HEK293 (cell line): ENCODE measurements at regions not wholly inside any gene's neighbourhood (a gene's known extent, or its start where the extent isn't known, plus 50 kb on each side); places are given as distances from the start of the nearest gene placed in this dataset.

Experiments
- CTCF ChIA-PET: fragments of 350-600 bp; formaldehyde crosslinking; extraction: SDS; loops from one replicate; lab custom pipeline; 2021; ENCODE audit warnings: antibody characterized with exemption; lab: Yijun Ruan, JAX
- POLR2A ChIA-PET: fragments of 300-600 bp; formaldehyde crosslinking; extraction: SDS; loops from one replicate; lab custom pipeline; 2020; ENCODE audit warnings: antibody characterized with exemption, inconsistent platforms; lab: Yijun Ruan, JAX
- H3K27ac ChIP-seq: fragments of 200-500 bp; sonication (Bioruptor generic); 2 replicates; pipeline ENCODE4 v1.5.1; 2014; ENCODE audit warnings: low read depth, low read length, control low read depth, inconsistent platforms; ENCODE audit errors: extremely low read depth
- H3K36me3 ChIP-seq, 2 experiments: fragments of 200-500 bp in 1 of 2; sonication (Bioruptor generic) in 1 of 2; 1 replicate in 1 of 2; 2 replicates in 1 of 2; pipeline ENCODE4 v1.5.1; 2014 to 2017; ENCODE audit warnings: inconsistent platforms in 2 of 2, low read length in 2 of 2; ENCODE audit not compliant: control insufficient read depth in 2 of 2, insufficient read depth in 1 of 2
- H3K4me1 ChIP-seq: fragments of 200-500 bp; sonication (Bioruptor generic); 2 replicates; pipeline ENCODE4 v1.5.1; 2014; ENCODE audit warnings: mild to moderate bottlenecking, low read length, inconsistent platforms; ENCODE audit not compliant: control insufficient read depth, insufficient read depth
- H3K4me3 ChIP-seq: 2 replicates; pipeline ENCODE4 v1.5.1; 2011; ENCODE audit warnings: low read depth, mild to moderate bottlenecking, control low read depth, low read length, moderate library complexity
- H3K9me3 ChIP-seq: fragments of 200-500 bp; sonication (Bioruptor generic); 2 replicates; pipeline ENCODE4 v1.5.1; 2014; ENCODE audit warnings: low read depth, low read length, inconsistent platforms; ENCODE audit not compliant: control insufficient read depth, insufficient read depth
- BCL11A ChIP-seq: fragments of 450-650 bp; formaldehyde crosslinking; IDR thresholded peaks from 2 replicates; pipeline ENCODE4 v1.5.1; 2016; ENCODE audit warnings: low read depth, missing biosample characterization, missing genetic modification characterization
- BCL11B ChIP-seq: fragments of 450-650 bp; formaldehyde crosslinking; IDR thresholded peaks from 2 replicates; pipeline ENCODE4 v1.5.1; 2016; ENCODE audit warnings: low read depth, missing biosample characterization, missing genetic modification characterization
- OSR2 ChIP-seq: fragments of 450-650 bp; formaldehyde crosslinking; IDR thresholded peaks from 2 replicates; pipeline ENCODE4 v1.5.1; 2016; ENCODE audit warnings: missing biosample characterization, missing genetic modification characterization
- SALL2 ChIP-seq: fragments of 450-650 bp; formaldehyde crosslinking; IDR thresholded peaks from 2 replicates; pipeline ENCODE4 v1.5.0; 2017; ENCODE audit warnings: missing biosample characterization, mild to moderate bottlenecking, missing genetic modification characterization, borderline replicate concordance
- SCRT1 ChIP-seq: fragments of 450-650 bp; formaldehyde crosslinking; IDR thresholded peaks from 2 replicates; pipeline ENCODE4 v1.5.1; 2016; ENCODE audit warnings: missing biosample characterization, missing genetic modification characterization, borderline replicate concordance
- YY1 ChIP-seq: fragments of 450-650 bp; formaldehyde crosslinking; IDR thresholded peaks from 2 replicates; pipeline ENCODE4 v1.5.1; 2018; ENCODE audit warnings: missing biosample characterization, missing genetic modification characterization
- ZNF10 ChIP-seq: fragments of 450-650 bp; formaldehyde crosslinking; IDR thresholded peaks from 2 replicates; pipeline ENCODE4 v1.5.1; 2017; ENCODE audit warnings: missing biosample characterization, missing genetic modification characterization
- ZNF112 ChIP-seq: fragments of 450-650 bp; formaldehyde crosslinking; IDR thresholded peaks from 2 replicates; pipeline ENCODE4 v1.5.0; 2017; ENCODE audit warnings: missing biosample characterization, missing genetic modification characterization
- ZNF138 ChIP-seq: fragments of 450-650 bp; formaldehyde crosslinking; IDR thresholded peaks from 2 replicates; pipeline ENCODE4 v1.5.1; 2016; ENCODE audit warnings: missing biosample characterization, missing genetic modification characterization, borderline replicate concordance
- ZNF16 ChIP-seq: fragments of 450-650 bp; formaldehyde crosslinking; IDR thresholded peaks from 2 replicates; pipeline ENCODE4 v1.5.1; 2016; ENCODE audit warnings: low read depth, missing biosample characterization, missing genetic modification characterization
- ZNF202 ChIP-seq: fragments of 450-650 bp; formaldehyde crosslinking; IDR thresholded peaks from 2 replicates; pipeline ENCODE4 v1.5.1; 2016; ENCODE audit warnings: missing biosample characterization, missing genetic modification characterization, borderline replicate concordance
- ZNF24 ChIP-seq: fragments of 450-650 bp; formaldehyde crosslinking; IDR thresholded peaks from 2 replicates; pipeline ENCODE4 v1.5.1; 2016; ENCODE audit warnings: missing biosample characterization, missing genetic modification characterization
- ZNF274 ChIP-seq, 2 experiments: fragments of 200-500 bp in 1 of 2; fragments of 450-650 bp in 1 of 2; sonication (Bioruptor generic) in 1 of 2; formaldehyde crosslinking in 1 of 2; IDR thresholded peaks; 2 replicates each; pipeline versions ENCODE4 v1.5.1 to v1.6.1; 2014 to 2016; ENCODE audit warnings: borderline replicate concordance in 1 of 2, inconsistent platforms in 1 of 2, low read length in 1 of 2, missing biosample characterization in 1 of 2, missing genetic modification characterization in 1 of 2
- ZNF341 ChIP-seq: fragments of 450-650 bp; formaldehyde crosslinking; IDR thresholded peaks from 2 replicates; pipeline ENCODE4; 2016; ENCODE audit warnings: low read depth, missing biosample characterization, missing genetic modification characterization
- ZNF37A ChIP-seq: fragments of 450-650 bp; IDR thresholded peaks from 2 replicates; pipeline ENCODE4 v1.5.1; 2018; ENCODE audit warnings: missing biosample characterization, missing genetic modification characterization
- ZNF394 ChIP-seq: fragments of 450-650 bp; formaldehyde crosslinking; IDR thresholded peaks from 2 replicates; pipeline ENCODE4 v1.5.1; 2016; ENCODE audit warnings: missing biosample characterization, missing genetic modification characterization, mild to moderate bottlenecking, moderate library complexity, borderline replicate concordance
- ZNF423 ChIP-seq: fragments of 450-650 bp; formaldehyde crosslinking; IDR thresholded peaks from 2 replicates; pipeline ENCODE4 v1.5.1; 2016; ENCODE audit warnings: missing biosample characterization, missing genetic modification characterization
- ZNF501 ChIP-seq: fragments of 450-650 bp; formaldehyde crosslinking; IDR thresholded peaks from 2 replicates; pipeline ENCODE4 v1.5.1; 2016; ENCODE audit warnings: missing biosample characterization, missing genetic modification characterization
- ZNF521 ChIP-seq: fragments of 450-650 bp; formaldehyde crosslinking; IDR thresholded peaks from 2 replicates; pipeline ENCODE4 v1.5.1; 2017; ENCODE audit warnings: missing biosample characterization, mild to moderate bottlenecking, missing genetic modification characterization
- ZNF529 ChIP-seq: fragments of 450-650 bp; formaldehyde crosslinking; IDR thresholded peaks from 2 replicates; pipeline ENCODE4 v1.5.1; 2017; ENCODE audit warnings: missing genetic modification characterization, missing biosample characterization; ENCODE audit not compliant: insufficient replicate concordance
- ZNF530 ChIP-seq: fragments of 450-650 bp; formaldehyde crosslinking; IDR thresholded peaks from 2 replicates; pipeline ENCODE4 v1.5.1; 2016; ENCODE audit warnings: low read depth, missing biosample characterization, missing genetic modification characterization
- ZNF555 ChIP-seq: fragments of 450-650 bp; formaldehyde crosslinking; conservative IDR thresholded peaks from 2 replicates; pipeline ENCODE4 v1.5.1; 2017; ENCODE audit warnings: missing biosample characterization, mild to moderate bottlenecking, missing genetic modification characterization, inconsistent platforms
- ZNF560 ChIP-seq: fragments of 450-650 bp; formaldehyde crosslinking; IDR thresholded peaks from 2 replicates; pipeline ENCODE4 v1.5.1; 2017; ENCODE audit warnings: missing biosample characterization, missing genetic modification characterization, borderline replicate concordance
- ZNF571 ChIP-seq: fragments of 450-650 bp; formaldehyde crosslinking; IDR thresholded peaks from 2 replicates; pipeline ENCODE4 v1.5.0; 2017; ENCODE audit warnings: missing biosample characterization, missing genetic modification characterization
- ZNF624 ChIP-seq: fragments of 450-650 bp; formaldehyde crosslinking; IDR thresholded peaks from 2 replicates; pipeline ENCODE4 v1.5.1; 2017; ENCODE audit warnings: missing biosample characterization, missing genetic modification characterization
- ZSCAN16 ChIP-seq: fragments of 450-650 bp; formaldehyde crosslinking; IDR thresholded peaks from 2 replicates; pipeline ENCODE4 v1.5.1; 2016; ENCODE audit warnings: missing biosample characterization, missing genetic modification characterization
- TF ChIP-seq, protein P1 (sequence below): fragments of 450-650 bp; formaldehyde crosslinking; IDR thresholded peaks from 2 replicates; pipeline ENCODE4 v1.5.1; 2017; ENCODE audit warnings: missing biosample characterization, missing genetic modification characterization
- TF ChIP-seq, protein P2 (sequence below): fragments of 450-650 bp; formaldehyde crosslinking; IDR thresholded peaks from 2 replicates; pipeline ENCODE4 v1.5.0; 2017; ENCODE audit warnings: missing biosample characterization, missing genetic modification characterization, borderline replicate concordance
- TF ChIP-seq, protein P3 (sequence below): fragments of 450-650 bp; formaldehyde crosslinking; IDR thresholded peaks from 2 replicates; pipeline ENCODE4 v1.5.1; 2016; ENCODE audit warnings: missing biosample characterization, missing genetic modification characterization

DNA sequence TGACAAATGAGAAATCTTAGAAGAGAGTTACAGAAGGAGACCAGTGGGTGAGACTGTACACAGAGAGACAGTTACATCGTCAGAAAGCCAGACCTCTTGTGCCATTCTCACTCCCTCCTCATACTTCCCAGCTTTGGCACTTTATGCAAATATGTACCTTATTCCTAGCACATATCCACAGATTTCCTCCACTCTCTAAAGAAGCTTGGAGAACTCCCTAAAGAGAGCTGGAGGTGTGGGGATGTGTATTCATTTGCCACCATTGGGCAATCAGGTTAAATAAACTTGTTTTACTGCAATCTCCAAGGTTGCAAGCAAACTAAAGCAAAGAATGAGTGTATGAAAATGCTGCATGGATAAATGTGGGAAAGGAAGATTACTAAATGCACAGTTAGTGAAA lies 380.9 kb upstream of the PRMT6 start:
- no peaks in the 10 kb centered on the region for H3K4me1 ChIP-seq
- no peaks in the 10 kb centered on the region for H3K36me3 ChIP-seq
- CTCF ChIA-PET = no interaction called here
- H3K4me3 ChIP-seq = no peak overlapping the region
- no peaks in the 10 kb centered on the region for H3K9me3 ChIP-seq
- POLR2A ChIA-PET = no interaction called here
- no peak overlapping the region for H3K27ac ChIP-seq
- TF ChIP-seq ZNF423 (tag by site-specific recombination) (no peak), BCL11A (tag by site-specific recombination) (no peak), ZNF530 (tag by site-specific recombination) (no peak)
- TF ChIP-seq, protein P1, sequence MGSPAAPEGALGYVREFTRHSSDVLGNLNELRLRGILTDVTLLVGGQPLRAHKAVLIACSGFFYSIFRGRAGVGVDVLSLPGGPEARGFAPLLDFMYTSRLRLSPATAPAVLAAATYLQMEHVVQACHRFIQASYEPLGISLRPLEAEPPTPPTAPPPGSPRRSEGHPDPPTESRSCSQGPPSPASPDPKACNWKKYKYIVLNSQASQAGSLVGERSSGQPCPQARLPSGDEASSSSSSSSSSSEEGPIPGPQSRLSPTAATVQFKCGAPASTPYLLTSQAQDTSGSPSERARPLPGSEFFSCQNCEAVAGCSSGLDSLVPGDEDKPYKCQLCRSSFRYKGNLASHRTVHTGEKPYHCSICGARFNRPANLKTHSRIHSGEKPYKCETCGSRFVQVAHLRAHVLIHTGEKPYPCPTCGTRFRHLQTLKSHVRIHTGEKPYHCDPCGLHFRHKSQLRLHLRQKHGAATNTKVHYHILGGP (tag by site-specific recombination) = no peak

DNA sequence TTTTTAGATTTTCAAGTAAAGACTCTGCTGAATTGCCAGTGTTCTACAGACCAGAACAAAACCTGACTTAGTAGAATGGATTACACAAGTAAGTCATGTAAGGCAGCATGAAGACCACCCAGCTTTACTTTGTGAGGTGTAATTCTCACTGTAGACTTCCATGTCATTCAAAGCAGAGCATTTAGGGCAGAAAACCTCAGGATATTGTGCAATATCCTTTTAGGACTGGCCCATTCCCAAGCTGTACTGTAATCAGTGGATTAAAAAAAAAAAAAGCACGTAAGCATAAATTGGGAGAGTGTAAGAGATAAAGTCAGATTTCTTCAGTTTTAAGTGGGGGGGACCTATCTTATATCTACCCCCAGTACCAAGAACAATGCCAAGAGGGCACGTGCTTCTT lies 380.5 kb upstream of the PRMT6 start:
- H3K4me1 ChIP-seq = no peaks in the 10 kb centered on the region
- TF ChIP-seq ZNF16 (tag by site-specific recombination) (no peak), ZNF529 (no peak), ZNF560 (tag by site-specific recombination) (no peak), ZNF202 (tag by site-specific recombination) (no peak), ZNF394 (tag by site-specific recombination) (no peak)
- TF ChIP-seq, protein P2, sequence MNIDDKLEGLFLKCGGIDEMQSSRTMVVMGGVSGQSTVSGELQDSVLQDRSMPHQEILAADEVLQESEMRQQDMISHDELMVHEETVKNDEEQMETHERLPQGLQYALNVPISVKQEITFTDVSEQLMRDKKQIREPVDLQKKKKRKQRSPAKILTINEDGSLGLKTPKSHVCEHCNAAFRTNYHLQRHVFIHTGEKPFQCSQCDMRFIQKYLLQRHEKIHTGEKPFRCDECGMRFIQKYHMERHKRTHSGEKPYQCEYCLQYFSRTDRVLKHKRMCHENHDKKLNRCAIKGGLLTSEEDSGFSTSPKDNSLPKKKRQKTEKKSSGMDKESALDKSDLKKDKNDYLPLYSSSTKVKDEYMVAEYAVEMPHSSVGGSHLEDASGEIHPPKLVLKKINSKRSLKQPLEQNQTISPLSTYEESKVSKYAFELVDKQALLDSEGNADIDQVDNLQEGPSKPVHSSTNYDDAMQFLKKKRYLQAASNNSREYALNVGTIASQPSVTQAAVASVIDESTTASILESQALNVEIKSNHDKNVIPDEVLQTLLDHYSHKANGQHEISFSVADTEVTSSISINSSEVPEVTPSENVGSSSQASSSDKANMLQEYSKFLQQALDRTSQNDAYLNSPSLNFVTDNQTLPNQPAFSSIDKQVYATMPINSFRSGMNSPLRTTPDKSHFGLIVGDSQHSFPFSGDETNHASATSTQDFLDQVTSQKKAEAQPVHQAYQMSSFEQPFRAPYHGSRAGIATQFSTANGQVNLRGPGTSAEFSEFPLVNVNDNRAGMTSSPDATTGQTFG (tag by site-specific recombination) = no peak
- TF ChIP-seq, protein P3, sequence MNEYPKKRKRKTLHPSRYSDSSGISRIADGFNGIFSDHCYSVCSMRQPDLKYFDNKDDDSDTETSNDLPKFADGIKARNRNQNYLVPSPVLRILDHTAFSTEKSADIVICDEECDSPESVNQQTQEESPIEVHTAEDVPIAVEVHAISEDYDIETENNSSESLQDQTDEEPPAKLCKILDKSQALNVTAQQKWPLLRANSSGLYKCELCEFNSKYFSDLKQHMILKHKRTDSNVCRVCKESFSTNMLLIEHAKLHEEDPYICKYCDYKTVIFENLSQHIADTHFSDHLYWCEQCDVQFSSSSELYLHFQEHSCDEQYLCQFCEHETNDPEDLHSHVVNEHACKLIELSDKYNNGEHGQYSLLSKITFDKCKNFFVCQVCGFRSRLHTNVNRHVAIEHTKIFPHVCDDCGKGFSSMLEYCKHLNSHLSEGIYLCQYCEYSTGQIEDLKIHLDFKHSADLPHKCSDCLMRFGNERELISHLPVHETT (tag by site-specific recombination) = no peak
- no peaks in the 10 kb centered on the region for H3K9me3 ChIP-seq
- H3K4me3 ChIP-seq = no peak overlapping the region
- H3K36me3 ChIP-seq = no peaks in the 10 kb centered on the region
- no peak overlapping the region for H3K27ac ChIP-seq
- POLR2A ChIA-PET = no interaction called here
- CTCF ChIA-PET = no interaction called here

DNA sequence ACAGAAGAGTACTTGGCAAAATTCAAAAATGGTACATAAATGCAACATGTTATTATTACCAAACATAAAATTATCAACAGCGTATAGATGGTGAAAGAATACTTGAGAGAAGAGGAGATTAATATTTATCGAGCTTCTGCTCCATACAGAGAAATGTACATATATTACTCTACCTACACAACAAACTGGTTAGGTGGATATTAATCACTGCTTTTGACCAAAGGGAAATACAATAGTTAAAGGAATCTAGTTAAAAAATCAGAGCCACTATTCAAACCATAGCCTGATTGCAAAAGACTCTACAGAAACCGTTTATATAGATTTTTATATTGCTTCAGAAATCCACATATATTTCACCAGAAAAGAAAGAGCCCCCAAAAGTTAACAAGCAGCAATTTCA lies 379.3 kb upstream of the PRMT6 start:
- CTCF ChIA-PET = interaction anchor here (0.7 kb wide), 1 partner anchor 111 kb away, joined by 3 read pairs; no protein-coding TSS in a partner anchor
- no peak overlapping the region for H3K4me3 ChIP-seq
- H3K4me1 ChIP-seq = no peaks in the 10 kb centered on the region
- TF ChIP-seq SALL2 = no peak
- TF ChIP-seq OSR2 (tag by site-specific recombination) = no peak
- no peak for TF ChIP-seq ZNF138 (tag by site-specific recombination)
- no peak for TF ChIP-seq SCRT1
- TF ChIP-seq ZSCAN16 (tag by site-specific recombination) = no peak
- TF ChIP-seq ZNF521 (tag by site-specific recombination) = no peak
- TF ChIP-seq BCL11B = no peak
- TF ChIP-seq ZNF24 = no peak
- no peak for TF ChIP-seq ZNF37A (tag by site-specific recombination)
- TF ChIP-seq ZNF571 = no peak
- TF ChIP-seq ZNF624 = no peak
- TF ChIP-seq ZNF274 (IDR thresholded peaks at IDR 0.05; ENCODE audit: low read length) = no peak
- TF ChIP-seq ZNF274 (tag by site-specific recombination; IDR thresholded peaks at IDR 0.05; ENCODE audit: borderline replicate concordance) = no peak
- TF ChIP-seq ZNF555 (tag by site-specific recombination) = no peak
- TF ChIP-seq ZNF112 (tag by site-specific recombination) = no peak
- TF ChIP-seq ZNF10 (tag by site-specific recombination) = no peak
- no peak for TF ChIP-seq ZNF341 (tag by site-specific recombination)
- no peak for TF ChIP-seq YY1
- TF ChIP-seq ZNF501 (tag by site-specific recombination) = no peak
- TF ChIP-seq, all 188 proteins: peak for 0
- H3K27ac ChIP-seq = no peak overlapping the region
- POLR2A ChIA-PET = no interaction called here
- no peaks in the 10 kb centered on the region for H3K9me3 ChIP-seq
- no peaks in the 10 kb centered on the region for H3K36me3 ChIP-seq
